ENCODE measurements at regions not wholly inside any gene's neighbourhood (a gene's known extent, or its start where the extent isn't known, plus 50 kb on each side); places are given as distances from the start of the nearest gene placed in this dataset.

DNA sequence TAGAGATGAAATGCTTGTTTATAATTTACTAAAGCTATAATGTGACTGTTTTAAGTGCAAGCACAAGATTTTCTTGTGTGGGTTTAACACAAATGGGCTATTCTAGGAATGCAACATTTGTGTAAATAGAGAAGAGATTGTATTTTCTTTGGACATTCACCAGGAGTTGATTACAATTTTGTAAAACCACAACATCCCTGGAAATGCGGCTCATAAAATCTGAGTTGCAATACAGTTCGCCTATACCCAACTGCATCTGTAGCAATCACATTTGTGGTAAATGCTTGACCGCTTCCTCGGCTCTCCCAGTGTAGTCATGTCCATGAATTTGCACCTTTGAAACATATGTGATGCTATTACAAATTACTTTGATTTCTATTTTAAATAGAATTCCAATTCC, 348.7 kb upstream of the CDH20 start:
- intact Hi-C loops (cut with DNase I): no loop called here
- DNase-seq (ENCODE audit: missing footprints) (no peak), ATAC-seq (no peak)

- intact Hi-C loops (cut with DNase I): no loop called here
- ATAC-seq (no peak), DNase-seq (ENCODE audit: missing footprints) (no peak)
Measured at GRCh38 chr18:60987963-60988362, 345.3 kb upstream of the CDH20 start.

DNA sequence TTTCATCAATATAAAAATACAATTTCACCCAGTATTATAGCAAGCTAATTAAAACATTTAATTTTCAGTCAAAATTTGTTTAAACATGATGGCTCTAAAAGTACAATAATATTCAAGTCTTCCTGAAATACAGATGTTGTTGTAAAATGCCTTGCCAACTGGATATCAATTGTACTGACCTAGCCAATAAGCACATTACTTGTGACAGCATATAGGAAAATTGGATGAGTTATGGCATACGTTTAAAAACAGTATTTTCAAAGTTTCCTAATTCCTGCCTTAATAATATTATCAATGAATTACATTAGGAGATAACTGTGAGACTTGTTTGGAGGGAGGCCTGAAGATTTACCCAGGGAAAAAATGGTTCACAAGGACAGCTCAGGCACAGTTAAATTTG, 336.9 kb upstream of the CDH20 start:
- DNase-seq (ENCODE audit: missing footprints): no peak
- ATAC-seq: no peak
- intact Hi-C loops (cut with DNase I): no loop called here

GRCh38 chr18:60996822-60997221, 336.4 kb upstream of the CDH20 start:
- intact Hi-C loops (cut with DNase I): no loop called here
- DNase-seq (ENCODE audit: missing footprints) (no peak), ATAC-seq (no peak)

GRCh38 chr18:61001138-61001537, 332.1 kb upstream of the CDH20 start:
- ATAC-seq (no peak), DNase-seq (ENCODE audit: missing footprints) (no peak)
- intact Hi-C loops (cut with DNase I): no loop called here

GRCh38 chr18:61006687-61007224, 326.5 kb upstream of the CDH20 start:
- DNase-seq (ENCODE audit: missing footprints): no peak
- no peak for ATAC-seq
- intact Hi-C loops (cut with DNase I): no loop called here

- no peak for DNase-seq (ENCODE audit: missing footprints)
- intact Hi-C loops (cut with DNase I): no loop called here
- ATAC-seq: no peak
Measured at GRCh38 chr18:61019338-61020301, 313.6 kb upstream of the CDH20 start.

- ATAC-seq: no peak
- no peak for DNase-seq (ENCODE audit: missing footprints)
- intact Hi-C loops (cut with DNase I): no loop called here
Measured at GRCh38 chr18:61025596-61025995, 307.6 kb upstream of the CDH20 start.

- no peak for ATAC-seq
- intact Hi-C loops (cut with DNase I): no loop called here
- DNase-seq (ENCODE audit: missing footprints): no peak
Measured at GRCh38 chr18:61031626-61032025, 301.6 kb upstream of the CDH20 start.

DNA sequence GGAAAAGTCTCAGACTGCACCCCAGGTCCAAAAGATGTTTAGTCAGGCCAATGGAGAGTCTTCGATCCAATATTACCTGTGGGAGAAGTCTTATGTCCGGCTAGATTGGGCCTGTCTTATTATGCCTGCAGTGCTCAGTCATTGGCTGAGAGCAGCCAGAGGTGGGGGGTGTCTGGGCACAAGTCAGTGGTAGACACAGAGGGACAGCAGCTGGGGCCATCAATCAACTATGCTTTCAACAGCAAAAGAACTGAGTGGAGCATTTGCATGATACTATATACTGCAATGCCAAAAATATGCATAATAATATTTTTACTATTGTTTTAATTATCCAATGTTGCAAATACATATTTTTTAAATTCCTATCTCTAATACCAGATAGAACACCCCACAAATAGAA, 298.6 kb upstream of the CDH20 start:
- ATAC-seq: no peak

GRCh38 chr18:61039251-61039650, 294.0 kb upstream of the CDH20 start:
- DNase-seq (ENCODE audit: missing footprints) (no peak), ATAC-seq (no peak)
- intact Hi-C loops (cut with DNase I): no loop called here

More for the DNA sequence above, 298.6 kb upstream of the CDH20 start:
- intact Hi-C loops (cut with DNase I): no loop called here
- no peak for DNase-seq (ENCODE audit: missing footprints)

GRCh38 chr18:61047794-61048193, 285.4 kb upstream of the CDH20 start:
- ATAC-seq (no peak), DNase-seq (ENCODE audit: missing footprints) (no peak)
- intact Hi-C loops (cut with DNase I): loop anchor here (10.0 kb wide), 1 partner anchor 73 kb away; no protein-coding TSS in a partner anchor

GRCh38 chr18:61057443-61057842, 275.8 kb upstream of the CDH20 start:
- DNase-seq (ENCODE audit: missing footprints) (no peak), ATAC-seq (no peak)
- intact Hi-C loops (cut with DNase I): no loop called here

DNA sequence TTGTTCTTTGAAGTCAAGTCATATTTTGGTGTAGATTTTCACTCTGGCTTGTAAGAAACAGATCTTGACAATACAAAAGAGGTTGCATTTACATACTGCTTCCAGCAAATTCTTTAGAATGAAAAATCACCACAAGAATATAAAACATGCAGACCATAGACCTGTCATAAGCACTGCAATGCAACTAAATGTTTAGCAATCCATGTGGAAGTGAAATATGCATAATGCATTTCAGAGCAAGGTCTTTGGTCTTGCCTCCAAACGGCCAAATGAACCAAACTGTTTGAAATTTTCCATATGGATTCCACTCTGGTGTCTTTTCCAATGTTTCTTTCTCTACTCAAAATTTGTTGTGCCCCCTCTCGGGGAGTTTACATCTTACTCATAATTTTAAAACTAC, 271.0 kb upstream of the CDH20 start:
- intact Hi-C loops (cut with DNase I): no loop called here
- DNase-seq (ENCODE audit: missing footprints) (no peak), ATAC-seq (no peak)

DNA sequence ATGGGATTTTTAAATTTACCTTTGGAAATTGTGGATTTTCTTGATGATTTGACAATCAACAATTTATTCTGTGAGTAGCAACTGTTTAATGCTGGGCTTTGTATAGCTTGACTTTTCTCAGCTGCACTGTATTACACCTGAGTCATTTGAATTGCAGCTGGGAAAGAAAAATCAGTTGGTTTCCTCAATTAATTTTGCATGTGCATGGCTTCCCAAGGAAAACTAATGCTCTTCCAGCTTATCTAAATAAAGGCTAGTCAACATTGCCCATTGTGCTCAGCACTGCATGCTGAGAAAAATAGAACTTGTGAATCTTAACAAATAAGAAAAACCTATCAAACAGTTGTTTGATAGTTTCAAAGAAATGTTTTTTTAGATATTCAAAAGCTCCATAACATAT, 268.3 kb upstream of the CDH20 start:
- intact Hi-C loops (cut with DNase I): no loop called here

GRCh38 chr18:61076986-61077385, 256.2 kb upstream of the CDH20 start:
- no peak for ATAC-seq
- DNase-seq (ENCODE audit: missing footprints): no peak
- intact Hi-C loops (cut with DNase I): no loop called here

More for the DNA sequence above, 268.3 kb upstream of the CDH20 start:
- DNase-seq (ENCODE audit: missing footprints) (no peak), ATAC-seq (no peak)

- intact Hi-C loops (cut with DNase I): no loop called here
- DNase-seq (ENCODE audit: missing footprints) (no peak), ATAC-seq (no peak)
Measured at GRCh38 chr18:61079714-61080113, 253.5 kb upstream of the CDH20 start.

DNA sequence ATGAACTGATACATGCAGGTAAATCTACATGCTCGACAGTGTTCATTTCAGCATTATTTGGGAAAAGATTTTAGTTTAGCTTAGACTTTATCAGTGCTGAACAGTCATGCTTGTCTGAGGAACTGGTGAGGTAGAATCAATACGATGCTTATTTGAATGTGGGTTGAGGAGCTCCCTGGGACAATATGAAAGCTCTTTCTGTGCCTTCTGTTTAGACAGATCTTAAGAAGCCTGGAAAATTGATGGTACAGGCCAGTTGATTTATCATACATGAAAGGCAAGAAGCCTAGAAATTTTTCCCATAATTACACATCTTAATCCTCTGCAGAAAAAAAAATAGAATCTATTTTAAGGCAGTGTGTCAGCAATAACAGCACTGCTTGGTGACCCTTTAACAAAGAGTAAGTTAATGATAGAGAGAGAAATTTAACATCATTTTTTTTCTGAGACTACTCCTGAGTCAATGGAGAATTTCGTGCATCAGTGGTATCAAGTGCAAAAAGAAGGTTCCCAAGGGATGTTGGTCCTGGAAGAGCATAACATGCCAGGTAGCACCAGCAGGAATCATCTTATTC, 252.2 kb upstream of the CDH20 start:
- ATAC-seq (no peak), DNase-seq (ENCODE audit: missing footprints) (no peak)
- intact Hi-C loops (cut with DNase I): no loop called here

GRCh38 chr18:61082976-61083630, 250.1 kb upstream of the CDH20 start:
- intact Hi-C loops (cut with DNase I): no loop called here
- DNase-seq (ENCODE audit: missing footprints): no peak
- no peak for ATAC-seq

GRCh38 chr18:61085036-61085435, 248.2 kb upstream of the CDH20 start:
- intact Hi-C loops (cut with DNase I): loop anchor here (5.0 kb wide), 2 partner anchors 417 to 1047 kb away; no protein-coding TSS in a partner anchor
- DNase-seq (ENCODE audit: missing footprints): no peak
- no peak for ATAC-seq

Data from Right ventricle myocardium inferior (tissue), 1 donor.